ENCODE measurements at regions not wholly inside any gene's neighbourhood (a gene's known extent, or its start where the extent isn't known, plus 50 kb on each side); places are given as distances from the start of the nearest gene placed in this dataset.

DNA sequence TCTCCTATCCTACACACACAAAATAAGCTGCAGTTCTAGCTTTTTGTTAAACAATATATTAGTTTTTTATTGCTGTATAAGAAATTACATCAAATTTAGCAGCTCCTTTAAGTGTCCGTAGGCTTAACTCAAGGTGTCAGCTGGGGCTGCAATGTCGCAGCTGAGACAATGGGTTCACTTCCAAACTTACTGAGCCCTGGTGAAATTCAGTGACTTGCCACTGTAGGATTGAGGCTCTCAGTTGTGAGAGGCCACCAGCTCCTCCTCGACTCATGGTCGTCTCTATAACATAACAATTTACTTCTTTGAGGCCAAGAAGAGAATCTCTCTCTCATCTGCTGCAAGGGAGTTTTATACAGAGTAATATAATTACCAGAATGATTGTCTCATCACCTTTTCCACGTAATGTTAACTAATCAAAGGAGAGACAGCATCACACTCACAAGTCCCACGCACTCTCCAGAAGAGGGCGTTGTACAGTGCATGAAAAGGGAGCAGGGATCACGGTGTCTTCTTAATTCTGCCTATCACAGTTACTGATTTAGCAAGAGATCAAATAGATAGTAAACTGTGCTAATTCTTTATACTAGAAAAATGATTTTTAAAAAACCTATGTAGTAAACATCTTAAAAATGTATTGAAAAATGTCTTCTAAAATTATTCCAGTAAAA is 735.6 kb upstream of the GBE1 start:
- TF ChIP-seq EZH2 (IDR thresholded peaks at IDR 0.05; ENCODE audit: insufficient read depth, poor library complexity, severe bottlenecking) (no peak), EZH2phosphoT487 (IDR thresholded peaks at IDR 0.05; ENCODE audit: insufficient read depth, low read depth) (no peak)
